ENCODE measurements at regions not wholly inside any gene's neighbourhood (a gene's known extent, or its start where the extent isn't known, plus 50 kb on each side); places are given as distances from the start of the nearest gene placed in this dataset.

DNA sequence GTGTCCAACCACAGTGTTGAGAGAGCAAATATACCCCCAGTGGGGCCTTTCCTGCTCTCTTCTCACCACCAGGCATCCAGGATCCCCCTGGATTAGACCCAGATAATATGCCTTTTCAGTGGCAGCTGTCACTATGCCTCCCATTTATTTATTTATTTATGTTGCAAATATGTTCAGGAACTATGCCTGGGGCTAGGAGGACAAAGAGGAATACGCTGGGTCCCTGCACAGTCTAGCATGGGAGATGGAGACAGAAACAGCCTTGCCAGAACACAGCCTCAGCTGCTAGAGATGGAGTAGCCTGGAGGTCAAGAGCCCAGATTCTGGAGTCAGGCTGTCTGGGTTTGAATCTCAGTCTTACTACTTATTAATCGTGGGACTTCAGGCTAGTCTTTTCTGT is 74.6 kb upstream of the LRFN2 start:
- no peak for TF ChIP-seq POLR2AphosphoS5 (IDR thresholded peaks at IDR 0.05; ENCODE audit: low read depth, low read length)
- no peak for TF ChIP-seq POLR2A (IDR thresholded peaks at IDR 0.05; ENCODE audit: low read depth, low read length)
- no peak for TF ChIP-seq TAF1 (IDR thresholded peaks at IDR 0.05; ENCODE audit: borderline replicate concordance, low read depth, low read length)
